Immature natural killer cell (primary cell): ENCODE measurements at regions not wholly inside any gene's neighbourhood (a gene's known extent, or its start where the extent isn't known, plus 50 kb on each side); places are given as distances from the start of the nearest gene placed in this dataset.

Source experiments
- DNase-seq, 3 donors: peaks; one replicate each; pipeline ENCODE4 v3.0.0; 2022; ENCODE audit warnings: mixed read lengths in 1 of 3
- H3K27ac Mint-ChIP-seq, 6 donors: one replicate each; pipeline ENCODE4 v1.8.0; 2020; ENCODE audit warnings: mixed read lengths in 6 of 6, mild to moderate bottlenecking in 5 of 6, inconsistent platforms in 4 of 6, moderate library complexity in 3 of 6
- H3K27me3 Mint-ChIP-seq, 3 donors: one replicate each; pipeline ENCODE4 v1.8.0; 2020 to 2021; ENCODE audit warnings: low read depth in 3 of 3, mild to moderate bottlenecking in 3 of 3, mixed read lengths in 3 of 3, moderate library complexity in 3 of 3, inconsistent platforms in 1 of 3
- H3K36me3 Mint-ChIP-seq, 3 donors: one replicate each; pipeline ENCODE4 v1.8.0; 2020; ENCODE audit warnings: mixed read lengths in 3 of 3, inconsistent platforms in 2 of 3, mild to moderate bottlenecking in 2 of 3
- H3K4me1 Mint-ChIP-seq, 2 donors: one replicate each; pipeline ENCODE4 v1.8.0; 2020; ENCODE audit warnings: inconsistent platforms in 2 of 2, mild to moderate bottlenecking in 2 of 2, mixed read lengths in 2 of 2, moderate library complexity in 1 of 2
- H3K4me3 Mint-ChIP-seq, 5 donors: one replicate each; pipeline ENCODE4 v1.8.0; 2020; ENCODE audit warnings: mild to moderate bottlenecking in 5 of 5, mixed read lengths in 5 of 5, inconsistent platforms in 3 of 5, moderate library complexity in 3 of 5
- H3K9me3 Mint-ChIP-seq, 6 donors: one replicate each; pipeline ENCODE4 v1.8.0; 2020; ENCODE audit warnings: mild to moderate bottlenecking in 6 of 6, mixed read lengths in 6 of 6, inconsistent platforms in 4 of 6, moderate library complexity in 3 of 6

DNA sequence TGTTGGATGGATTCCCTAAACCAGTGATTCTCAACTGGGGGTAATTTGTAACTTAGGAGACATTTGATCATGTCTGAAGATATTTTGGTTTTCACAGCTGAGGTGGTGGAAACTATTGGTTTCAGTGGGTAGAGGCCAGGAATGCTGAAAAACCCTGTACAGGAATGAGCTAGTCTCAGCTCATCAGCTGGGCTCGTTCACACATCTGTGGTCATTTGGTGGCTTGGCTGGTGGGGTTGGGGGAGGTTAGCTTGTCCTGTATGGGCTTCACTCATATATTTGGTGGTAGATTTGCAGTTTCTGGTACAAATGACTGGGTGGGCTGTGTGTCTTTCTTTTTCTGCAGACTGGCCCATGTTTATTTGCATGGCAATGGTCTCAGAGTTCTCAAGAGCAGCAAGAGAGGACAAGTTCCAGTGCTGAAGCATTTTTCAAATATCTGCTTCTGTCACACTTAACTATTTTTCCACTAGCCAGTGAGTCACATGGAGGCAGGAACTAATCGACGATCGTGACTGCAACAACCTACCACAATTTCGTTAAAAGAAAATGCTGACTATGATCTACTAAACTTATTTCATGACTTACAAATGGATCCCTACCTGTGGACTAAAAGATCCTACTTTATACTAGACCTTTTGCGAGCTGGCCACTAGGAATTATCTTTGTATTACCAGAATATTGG is 321.7 kb upstream of the PLXNA2 start:
- DNase-seq, result no peak
- Mint-ChIP-seq H3K36me3 (no peaks in the 10 kb centered on the region), H3K27me3 (peaks cover 0 to 10% (median 0%) of the 10 kb centered on the region in 3 donors), H3K27ac (no peak overlapping the region), H3K4me3 (no peak overlapping the region), H3K4me1 (peaks cover 0 to 2% of the 10 kb centered on the region in 2 donors), H3K9me3 (peaks cover 0 to 6% (median 2%) of the 10 kb centered on the region in 6 donors)

DNA sequence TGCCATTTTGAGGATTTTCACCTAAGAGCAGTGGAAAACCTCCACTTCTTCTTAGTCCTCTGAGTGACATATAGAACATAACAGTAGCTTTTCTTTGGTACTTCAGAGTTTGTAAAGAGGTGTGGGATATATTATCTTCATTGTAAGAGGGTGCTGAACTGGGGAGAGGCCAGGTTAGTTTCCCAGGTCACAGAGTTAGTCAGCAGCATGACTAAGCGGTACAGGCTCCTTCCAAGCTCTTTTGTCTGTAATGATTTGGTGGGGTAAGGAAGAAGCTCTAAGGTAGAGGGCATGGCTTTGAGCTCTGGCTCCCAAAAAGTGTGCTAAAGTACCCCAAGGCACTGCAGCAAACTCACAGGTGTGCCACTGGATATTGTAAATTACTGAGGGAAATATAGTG is 325.0 kb upstream of the PLXNA2 start:
- no peaks in the 10 kb centered on the region for H3K36me3 Mint-ChIP-seq
- H3K4me3 Mint-ChIP-seq, result no peak overlapping the region
- peaks cover 0 to 8% (median 2%) of the 10 kb centered on the region in 3 donors for H3K27me3 Mint-ChIP-seq
- no peak overlapping the region for H3K27ac Mint-ChIP-seq
- H3K9me3 Mint-ChIP-seq, result peaks cover 0 to 5% (median 0%) of the 10 kb centered on the region in 6 donors
- DNase-seq, result no peak
- peaks cover 0 to 2% of the 10 kb centered on the region in 2 donors for H3K4me1 Mint-ChIP-seq

- H3K27me3 Mint-ChIP-seq, result peaks cover 0 to 6% (median 2%) of the 10 kb centered on the region in 3 donors
- no peak overlapping the region for H3K27ac Mint-ChIP-seq
- no peak for DNase-seq
- no peak overlapping the region for H3K4me3 Mint-ChIP-seq
- peaks cover 0 to 2% of the 10 kb centered on the region in 2 donors for H3K4me1 Mint-ChIP-seq
- no peaks in the 10 kb centered on the region for H3K36me3 Mint-ChIP-seq
- peaks cover 0 to 5% (median 0%) of the 10 kb centered on the region in 6 donors for H3K9me3 Mint-ChIP-seq
Observed at GRCh38 chr1:208570362-208570761, 326.2 kb upstream of the PLXNA2 start.

- Mint-ChIP-seq H3K27ac (no peak overlapping the region), H3K4me3 (no peak overlapping the region), H3K9me3 (peaks cover 0 to 5% (median 0%) of the 10 kb centered on the region in 6 donors), H3K27me3 (peaks cover 0 to 2% (median 2%) of the 10 kb centered on the region in 3 donors), H3K36me3 (no peaks in the 10 kb centered on the region), H3K4me1 (no peaks in the 10 kb centered on the region)
- DNase-seq, result no peak
Observed at GRCh38 chr1:208576425-208576824, 332.2 kb upstream of the PLXNA2 start.

GRCh38 chr1:208577381-208577905 is 333.3 kb upstream of the PLXNA2 start:
- Mint-ChIP-seq H3K4me1 (no peaks in the 10 kb centered on the region), H3K27ac (no peak overlapping the region), H3K4me3 (no peak overlapping the region), H3K27me3 (peaks cover 0 to 2% (median 2%) of the 10 kb centered on the region in 3 donors), H3K36me3 (no peaks in the 10 kb centered on the region), H3K9me3 (peaks cover 0 to 5% (median 0%) of the 10 kb centered on the region in 6 donors)
- DNase-seq, result no peak

- no peak for DNase-seq
- no peaks in the 10 kb centered on the region for H3K4me1 Mint-ChIP-seq
- H3K27me3 Mint-ChIP-seq, result peaks cover 0 to 2% (median 0%) of the 10 kb centered on the region in 3 donors
- no peaks in the 10 kb centered on the region for H3K36me3 Mint-ChIP-seq
- peaks cover 0 to 4% (median 0%) of the 10 kb centered on the region in 6 donors for H3K9me3 Mint-ChIP-seq
- H3K27ac Mint-ChIP-seq, result no peak overlapping the region
- no peak overlapping the region for H3K4me3 Mint-ChIP-seq
Observed at GRCh38 chr1:208581209-208581608, 337.0 kb upstream of the PLXNA2 start.

DNA sequence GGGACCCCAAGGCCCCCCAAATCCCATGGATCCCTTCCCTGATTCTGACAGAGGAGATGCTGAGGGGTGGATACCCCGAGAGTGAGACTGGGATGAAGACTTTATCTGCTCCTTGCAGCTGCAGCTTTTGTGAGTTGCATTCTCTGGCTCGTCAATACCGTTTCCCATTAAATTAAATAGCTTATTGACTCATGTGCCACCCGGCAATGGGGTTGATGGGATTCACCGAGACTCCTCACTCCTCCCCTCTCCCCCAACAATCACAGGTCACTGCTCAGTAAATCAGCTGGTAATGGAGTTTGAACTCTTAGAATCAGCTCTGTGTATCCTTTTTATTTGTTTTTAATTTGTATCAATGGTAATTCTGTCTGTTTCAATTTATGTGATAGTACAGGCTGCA is 337.5 kb upstream of the PLXNA2 start:
- Mint-ChIP-seq H3K9me3 (peaks cover 0 to 4% (median 0%) of the 10 kb centered on the region in 6 donors), H3K36me3 (no peaks in the 10 kb centered on the region), H3K4me3 (no peak overlapping the region)

GRCh38 chr1:208584167-208584755 is 340.1 kb upstream of the PLXNA2 start:
- no peak for DNase-seq
- Mint-ChIP-seq H3K4me1 (no peaks in the 10 kb centered on the region), H3K27me3 (no peaks in the 10 kb centered on the region), H3K27ac (no peak overlapping the region), H3K36me3 (no peaks in the 10 kb centered on the region), H3K4me3 (no peak overlapping the region), H3K9me3 (peaks cover 0 to 4% (median 0%) of the 10 kb centered on the region in 6 donors)

More for the DNA sequence above, 337.5 kb upstream of the PLXNA2 start:
- Mint-ChIP-seq H3K4me1 (no peaks in the 10 kb centered on the region), H3K27ac (no peak overlapping the region), H3K27me3 (peaks cover 0 to 2% (median 0%) of the 10 kb centered on the region in 3 donors)
- no peak for DNase-seq

GRCh38 chr1:208587110-208587509 is 342.9 kb upstream of the PLXNA2 start:
- Mint-ChIP-seq H3K9me3 (peaks cover 0 to 4% (median 0%) of the 10 kb centered on the region in 6 donors), H3K27ac (no peak overlapping the region), H3K4me3 (no peak overlapping the region), H3K36me3 (no peaks in the 10 kb centered on the region), H3K27me3 (no peaks in the 10 kb centered on the region), H3K4me1 (no peaks in the 10 kb centered on the region)
- DNase-seq, result no peak

- H3K4me3 Mint-ChIP-seq, result no peak overlapping the region
- H3K4me1 Mint-ChIP-seq, result no peaks in the 10 kb centered on the region
- peaks cover 2 to 5% (median 2%) of the 10 kb centered on the region in 3 donors for H3K27me3 Mint-ChIP-seq
- no peak for DNase-seq
- H3K9me3 Mint-ChIP-seq, result peaks cover 0 to 3% (median 0%) of the 10 kb centered on the region in 6 donors
- H3K27ac Mint-ChIP-seq, result no peak overlapping the region
- H3K36me3 Mint-ChIP-seq, result no peaks in the 10 kb centered on the region
Observed at GRCh38 chr1:208593306-208594006, 349.3 kb upstream of the PLXNA2 start.

DNA sequence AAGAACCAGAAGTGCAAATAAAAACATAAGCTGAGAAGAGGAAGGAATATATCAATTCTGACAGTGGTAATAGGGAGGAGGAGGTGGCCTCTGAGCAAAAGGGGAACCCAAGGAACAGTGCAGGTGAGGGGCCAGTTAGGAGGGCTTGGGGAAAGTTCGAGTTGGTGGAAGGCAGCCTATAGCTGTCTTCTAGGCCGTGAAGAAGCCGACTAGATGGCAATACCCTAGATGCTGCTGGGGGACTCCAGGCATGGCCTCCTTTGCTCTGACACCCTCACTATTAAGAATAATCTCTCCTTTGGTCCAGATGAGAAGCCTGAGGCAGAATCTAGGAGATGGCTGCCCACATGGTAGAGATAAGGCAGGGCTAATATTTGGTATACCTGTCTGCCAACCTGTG is 351.1 kb upstream of the PLXNA2 start:
- Mint-ChIP-seq H3K4me1 (no peaks in the 10 kb centered on the region), H3K9me3 (peaks cover 0 to 5% (median 0%) of the 10 kb centered on the region in 6 donors), H3K36me3 (no peaks in the 10 kb centered on the region), H3K4me3 (no peak overlapping the region), H3K27me3 (peaks cover 2 to 5% (median 2%) of the 10 kb centered on the region in 3 donors), H3K27ac (no peak overlapping the region)
- DNase-seq, result no peak

DNA sequence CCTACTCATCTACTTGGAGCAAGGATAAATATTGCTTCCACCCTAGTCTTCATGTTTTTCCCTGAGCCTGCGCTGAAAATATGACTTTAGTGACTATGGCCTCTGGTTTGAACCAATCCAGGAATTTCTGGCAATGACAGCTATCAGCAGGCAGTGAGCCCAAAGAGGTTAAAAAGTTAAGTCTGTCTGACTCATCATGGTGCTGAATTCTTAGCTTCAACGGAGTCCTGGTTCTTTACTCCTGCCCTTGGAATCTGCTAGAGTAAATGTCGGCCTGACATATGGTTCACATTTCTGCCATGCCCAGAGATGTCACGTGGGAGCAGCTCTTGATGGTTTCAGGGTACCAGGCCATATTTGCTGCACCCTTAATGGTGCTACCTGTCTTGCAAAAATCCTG is 351.6 kb upstream of the PLXNA2 start:
- H3K27ac Mint-ChIP-seq, result no peak overlapping the region
- peaks cover 0 to 5% (median 0%) of the 10 kb centered on the region in 6 donors for H3K9me3 Mint-ChIP-seq
- no peaks in the 10 kb centered on the region for H3K36me3 Mint-ChIP-seq
- no peaks in the 10 kb centered on the region for H3K4me1 Mint-ChIP-seq
- no peak overlapping the region for H3K4me3 Mint-ChIP-seq
- no peak for DNase-seq
- peaks cover 2 to 5% (median 2%) of the 10 kb centered on the region in 3 donors for H3K27me3 Mint-ChIP-seq

DNA sequence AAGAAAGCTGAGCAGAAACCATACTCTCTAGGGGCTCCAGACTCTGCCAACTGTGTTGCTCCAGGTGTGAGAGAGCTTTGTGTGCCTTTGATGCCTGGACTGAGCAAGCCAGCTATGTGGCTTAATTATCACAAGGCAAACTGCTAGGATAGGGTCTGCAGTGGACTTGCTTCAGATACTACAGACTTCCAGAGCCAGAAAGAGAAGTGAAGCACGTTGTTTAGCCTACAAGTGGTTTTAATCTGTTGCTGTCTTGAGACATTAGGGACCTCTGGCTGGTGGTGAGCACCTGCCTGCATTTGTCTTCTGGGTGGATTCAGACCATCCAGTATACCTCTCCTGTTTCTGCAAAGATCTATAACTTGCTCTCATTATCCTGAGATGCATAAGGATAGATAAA is 353.4 kb upstream of the PLXNA2 start:
- no peak for DNase-seq
- no peaks in the 10 kb centered on the region for H3K36me3 Mint-ChIP-seq
- peaks cover 2 to 5% (median 2%) of the 10 kb centered on the region in 3 donors for H3K27me3 Mint-ChIP-seq
- H3K4me1 Mint-ChIP-seq, result no peaks in the 10 kb centered on the region
- H3K4me3 Mint-ChIP-seq, result no peak overlapping the region
- no peak overlapping the region for H3K27ac Mint-ChIP-seq
- peaks cover 0 to 5% (median 0%) of the 10 kb centered on the region in 6 donors for H3K9me3 Mint-ChIP-seq

GRCh38 chr1:208598021-208598420 is 353.8 kb upstream of the PLXNA2 start:
- Mint-ChIP-seq H3K27ac (no peak overlapping the region), H3K4me3 (no peak overlapping the region), H3K36me3 (no peaks in the 10 kb centered on the region), H3K4me1 (no peaks in the 10 kb centered on the region), H3K27me3 (peaks cover 2 to 5% (median 2%) of the 10 kb centered on the region in 3 donors), H3K9me3 (peaks cover 0 to 5% (median 0%) of the 10 kb centered on the region in 6 donors)
- DNase-seq, result no peak
